ENCODE measurements at regions not wholly inside any gene's neighbourhood (a gene's known extent, or its start where the extent isn't known, plus 50 kb on each side); places are given as distances from the start of the nearest gene placed in this dataset.

- no peak for TF ChIP-seq CTCF (IDR thresholded peaks at IDR 0.05; ENCODE audit: extremely low read depth, insufficient read depth, missing control alignments)
- in situ Hi-C loops (cut with MboI; ENCODE audit: low pct_unique_long_range_greater_than_20kb, low sequenced_read_pairs, unreplicated experiment): no loop called here
- no peak for DNase-seq (ENCODE audit: low spot score)
Observed at GRCh38 chr9:108519437-108519836, 336.3 kb downstream of the ACTL7B start.

- no peak for TF ChIP-seq CTCF (IDR thresholded peaks at IDR 0.05; ENCODE audit: extremely low read depth, insufficient read depth, missing control alignments)
- DNase-seq (ENCODE audit: low spot score): no peak
- in situ Hi-C loops (cut with MboI; ENCODE audit: low pct_unique_long_range_greater_than_20kb, low sequenced_read_pairs, unreplicated experiment): no loop called here
Observed at GRCh38 chr9:108517651-108518365, 338.0 kb downstream of the ACTL7B start.

- TF ChIP-seq CTCF (IDR thresholded peaks at IDR 0.05; ENCODE audit: extremely low read depth, insufficient read depth, missing control alignments): no peak
- in situ Hi-C loops (cut with MboI; ENCODE audit: low pct_unique_long_range_greater_than_20kb, low sequenced_read_pairs, unreplicated experiment): no loop called here
Observed at GRCh38 chr9:108516391-108516790, 339.4 kb downstream of the ACTL7B start.

GRCh38 chr9:108515856-108516255, 339.9 kb downstream of the ACTL7B start:
- no peak for TF ChIP-seq CTCF (IDR thresholded peaks at IDR 0.05; ENCODE audit: extremely low read depth, insufficient read depth, missing control alignments)
- no peak for DNase-seq (ENCODE audit: low spot score)
- in situ Hi-C loops (cut with MboI; ENCODE audit: low pct_unique_long_range_greater_than_20kb, low sequenced_read_pairs, unreplicated experiment): no loop called here

More at GRCh38 chr9:108516391-108516790, 339.4 kb downstream of the ACTL7B start:
- DNase-seq (ENCODE audit: low spot score): no peak

- DNase-seq (ENCODE audit: low spot score): no peak
- in situ Hi-C loops (cut with MboI; ENCODE audit: low pct_unique_long_range_greater_than_20kb, low sequenced_read_pairs, unreplicated experiment): no loop called here
- TF ChIP-seq CTCF (IDR thresholded peaks at IDR 0.05; ENCODE audit: extremely low read depth, insufficient read depth, missing control alignments): no peak
Observed at GRCh38 chr9:108512426-108513173, 343.2 kb downstream of the ACTL7B start.

- in situ Hi-C loops (cut with MboI; ENCODE audit: low pct_unique_long_range_greater_than_20kb, low sequenced_read_pairs, unreplicated experiment): no loop called here
- DNase-seq (ENCODE audit: low spot score): no peak
- TF ChIP-seq CTCF (IDR thresholded peaks at IDR 0.05; ENCODE audit: extremely low read depth, insufficient read depth, missing control alignments): no peak
Observed at GRCh38 chr9:108511307-108511706, 344.5 kb downstream of the ACTL7B start.
